ENCODE measurements at regions not wholly inside any gene's neighbourhood (a gene's known extent, or its start where the extent isn't known, plus 50 kb on each side); places are given as distances from the start of the nearest gene placed in this dataset.
"Not testable (repeated sequence)": the region's sequence is repeated elsewhere in the genome, so short reads cannot be mapped to it uniquely, and the experiment has no call there.

DNA sequence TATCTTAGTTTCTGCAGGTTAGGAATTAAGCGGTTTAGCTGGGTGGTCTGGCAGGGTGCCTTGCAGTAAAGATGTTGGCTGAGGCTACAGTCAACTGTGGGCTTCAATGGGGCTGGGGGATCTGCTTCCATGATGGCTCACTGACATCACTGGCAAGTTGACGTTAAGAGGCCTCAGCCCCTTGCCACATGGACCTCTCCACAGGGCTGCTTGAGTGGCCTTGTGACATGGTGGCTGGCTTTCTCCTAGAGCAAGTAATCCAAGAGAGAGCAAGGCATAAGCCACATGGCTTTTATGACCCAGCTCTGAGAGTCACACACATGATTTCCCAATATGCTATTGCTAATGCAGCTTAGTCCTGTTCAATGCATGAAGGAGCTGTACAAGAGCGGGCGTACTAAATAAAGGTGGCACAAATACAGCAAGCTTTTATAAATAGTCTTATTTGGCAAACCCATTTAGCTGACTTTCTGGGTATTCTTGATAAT is 109.1 kb downstream of the SEPTIN7 start:
- no peak for DNase-seq

DNA sequence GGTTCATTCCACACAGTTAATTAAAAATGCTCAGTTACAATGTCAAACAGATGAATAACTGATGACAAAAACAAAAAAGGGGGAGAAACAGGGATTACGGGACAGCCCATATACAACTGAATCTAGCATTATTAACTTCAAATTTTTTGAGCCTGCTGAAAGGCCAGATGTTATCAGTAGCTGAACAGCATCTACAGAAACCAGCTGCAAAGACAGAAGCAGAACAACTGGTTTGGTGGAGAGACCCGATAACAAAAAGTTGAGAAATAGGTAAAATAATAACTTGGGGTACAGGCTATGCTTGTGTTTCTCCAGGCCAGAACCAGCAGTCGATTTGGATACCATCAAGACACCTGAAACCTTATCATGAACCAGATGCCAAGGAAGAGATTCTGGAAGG is 109.8 kb downstream of the SEPTIN7 start:
- not testable (repeated sequence) for DNase-seq

DNA sequence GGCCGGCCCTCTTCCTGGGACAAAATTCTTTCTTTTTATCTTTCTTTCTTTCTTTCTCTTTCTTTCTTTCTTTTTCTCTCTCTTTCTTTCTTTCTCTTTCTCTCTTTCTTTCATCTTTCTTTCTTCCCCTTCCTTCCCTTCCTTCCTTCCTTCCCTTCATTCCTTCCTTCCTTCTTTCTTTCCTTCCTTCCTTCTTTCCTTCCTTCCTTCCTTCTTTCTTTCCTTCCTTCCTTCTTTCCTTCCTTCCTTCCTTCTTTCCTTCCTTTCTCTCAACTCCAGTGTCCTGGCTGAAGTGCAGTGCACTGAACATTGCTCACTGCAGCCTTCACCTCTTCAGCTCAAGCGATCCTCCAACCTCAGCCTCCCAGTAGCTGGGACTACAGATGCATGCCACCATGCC is 112.5 kb downstream of the SEPTIN7 start:
- not testable (repeated sequence) for DNase-seq

DNA sequence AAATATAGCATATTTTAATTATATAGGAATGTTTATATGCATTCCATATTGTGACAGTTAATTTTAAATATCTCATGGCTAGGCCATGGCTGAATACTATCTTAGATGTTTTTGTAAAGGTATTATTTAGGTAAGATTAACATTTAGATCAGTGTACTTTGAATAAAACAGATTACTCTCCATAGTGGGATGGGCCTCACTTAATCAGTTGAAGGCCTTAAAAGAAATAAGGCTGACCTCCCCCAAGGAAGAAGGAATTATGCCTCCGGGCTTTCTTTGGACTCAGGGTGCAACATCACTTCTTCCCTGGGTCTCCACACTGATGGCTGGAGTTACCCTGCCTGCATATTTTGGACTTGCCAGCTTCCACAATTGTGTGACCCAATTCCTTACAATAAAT is 113.4 kb downstream of the SEPTIN7 start:
- DNase-seq, result not testable (repeated sequence)

DNA sequence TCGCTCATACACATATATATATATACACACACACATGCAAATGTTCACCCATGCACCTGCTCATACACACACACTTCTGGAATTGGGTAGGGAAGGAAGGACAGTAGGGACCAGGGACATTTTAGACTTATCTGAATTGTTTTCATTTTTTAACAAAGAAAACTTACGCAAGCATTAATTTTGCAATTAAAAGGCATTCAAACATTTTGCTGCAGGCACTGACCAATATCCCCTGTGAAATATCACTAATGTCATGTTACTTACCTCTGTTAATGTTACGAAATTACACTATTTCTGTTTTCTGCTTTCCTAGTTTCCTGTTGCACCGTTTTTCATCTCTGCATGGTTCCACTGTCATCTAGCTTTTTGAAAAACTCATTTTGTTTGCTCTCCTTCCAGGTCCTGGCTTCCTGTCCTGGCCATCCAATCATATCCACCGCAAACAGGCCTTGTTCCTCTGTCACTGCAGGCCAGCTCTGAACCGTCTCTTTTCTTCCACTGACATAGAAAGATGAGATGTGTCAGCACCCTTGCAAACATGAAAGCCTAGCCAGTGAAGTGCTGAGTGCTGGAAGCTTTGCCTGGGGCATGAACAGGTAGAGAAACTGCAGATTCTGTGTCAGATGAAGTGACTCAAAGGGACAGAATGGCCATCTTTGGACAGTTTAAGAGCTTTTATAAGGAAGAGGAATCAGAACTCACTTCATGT is 114.5 kb downstream of the SEPTIN7 start:
- not testable (repeated sequence) for DNase-seq

DNA sequence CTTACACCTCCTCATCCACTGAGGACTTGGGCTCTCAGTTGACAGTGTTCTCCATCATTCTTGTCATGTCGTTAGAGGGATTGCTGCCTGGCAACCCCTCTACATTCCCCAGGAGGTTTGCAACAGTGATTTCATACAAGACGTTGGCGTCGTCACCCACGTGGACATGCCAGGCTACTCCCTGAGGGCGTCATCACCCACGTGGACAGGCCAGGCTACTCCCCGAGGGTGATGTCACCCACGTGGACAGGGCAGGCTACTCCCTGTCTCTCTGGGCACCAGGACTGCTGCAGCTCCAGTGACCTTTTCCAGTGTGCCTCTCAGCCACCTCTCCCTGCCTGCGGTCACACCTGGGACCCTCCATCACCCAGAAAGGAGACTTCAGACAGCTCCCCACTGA is 117.4 kb downstream of the SEPTIN7 start:
- DNase-seq, result not testable (repeated sequence)

DNA sequence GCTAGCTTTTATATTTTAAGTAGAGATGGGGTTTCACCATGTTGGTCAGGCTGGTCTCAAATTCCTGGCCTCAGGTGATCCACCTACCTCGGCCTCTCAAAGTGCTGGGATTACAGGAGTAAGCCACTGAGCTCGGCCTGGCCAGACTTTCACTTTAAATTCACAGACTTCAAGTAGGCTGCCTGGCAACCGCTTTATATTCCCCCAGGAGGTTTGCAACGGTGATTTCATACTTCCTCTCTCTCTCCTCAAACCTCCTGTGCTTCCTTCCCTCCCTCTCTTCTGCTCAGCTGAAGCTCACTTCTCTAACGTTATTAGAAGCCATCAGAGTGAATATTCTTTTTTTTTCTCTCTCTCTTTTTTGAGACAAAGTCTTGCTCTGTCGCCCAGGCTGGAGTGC is 118.8 kb downstream of the SEPTIN7 start:
- not testable (repeated sequence) for DNase-seq

DNA sequence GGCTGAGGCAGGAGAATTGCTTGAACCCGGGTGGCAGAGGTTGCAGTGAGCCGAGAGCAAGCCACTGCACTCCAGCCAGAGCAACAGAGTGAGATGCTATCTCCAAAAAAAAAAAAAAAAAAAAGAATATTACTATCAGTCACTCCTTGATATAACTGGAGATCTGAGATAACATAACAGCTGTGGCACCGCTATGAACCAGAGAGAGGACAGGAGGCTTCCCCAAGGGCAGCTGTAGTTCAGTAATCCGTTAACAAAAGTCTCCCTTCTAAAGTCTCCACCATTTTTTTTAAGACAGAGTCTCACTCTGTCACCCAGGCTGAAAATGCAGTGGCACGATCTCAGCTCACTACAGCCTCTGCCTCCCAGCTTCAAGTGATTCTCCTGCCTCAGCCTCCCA is 120.5 kb downstream of the SEPTIN7 start:
- DNase-seq, result not testable (repeated sequence)

DNA sequence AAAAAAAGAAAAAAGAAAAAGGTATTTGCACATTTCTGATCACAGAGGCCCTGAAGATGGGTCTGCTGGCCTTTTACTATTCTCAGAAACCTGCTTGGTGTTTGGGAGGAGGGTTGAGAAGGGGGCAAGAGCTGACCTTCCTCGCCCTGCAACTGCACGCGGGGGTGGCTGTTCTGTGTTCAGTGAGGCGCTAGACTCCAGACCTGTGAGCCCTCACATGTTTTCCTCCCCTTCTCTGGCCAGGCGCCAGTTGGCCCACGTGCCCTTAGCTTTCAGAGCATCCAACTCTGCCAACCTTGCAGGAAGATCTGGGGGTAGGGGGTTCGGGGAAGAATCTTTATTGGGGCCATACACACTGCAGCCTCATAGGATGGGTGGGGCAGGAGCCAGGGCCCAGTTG is 123.8 kb downstream of the SEPTIN7 start:
- DNase-seq, result not testable (repeated sequence)

DNA sequence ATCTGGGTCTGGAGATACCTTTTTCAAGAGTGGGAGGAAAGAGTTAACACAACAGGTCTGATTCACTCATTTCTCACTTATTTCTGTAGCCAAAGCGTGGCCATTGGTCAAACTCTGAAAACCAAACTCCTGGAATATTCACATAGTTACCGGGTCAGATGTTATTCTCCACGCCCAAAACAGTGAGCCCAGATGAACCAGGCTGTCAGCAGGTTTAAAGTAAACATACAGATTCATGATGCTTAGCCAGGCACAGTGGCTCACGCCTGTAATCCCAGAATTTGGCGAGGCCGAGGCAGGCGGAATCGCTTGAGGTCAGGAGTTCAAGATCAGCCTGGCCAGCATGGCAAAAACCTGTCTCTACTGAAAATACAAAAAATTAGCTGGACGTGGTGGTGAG is 126.1 kb downstream of the SEPTIN7 start:
- not testable (repeated sequence) for DNase-seq

DNA sequence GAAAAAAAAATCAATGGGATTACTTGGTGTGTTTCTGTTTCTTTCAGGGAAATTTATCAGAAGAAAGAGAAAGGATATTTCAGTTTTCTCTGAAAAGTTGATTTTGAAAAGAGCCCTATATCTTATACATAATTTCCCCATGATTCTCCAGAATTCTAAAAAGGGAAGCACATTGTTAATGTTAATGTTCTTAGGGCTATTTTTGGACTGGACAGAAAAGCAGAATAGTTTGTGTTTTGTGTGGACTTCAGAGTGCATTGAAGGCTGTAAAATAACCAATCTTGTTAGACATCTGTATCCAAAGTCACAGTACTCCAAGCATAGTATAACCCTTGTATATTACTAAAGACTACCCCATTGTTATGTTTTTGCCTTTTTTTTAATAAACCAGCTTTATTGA is 130.3 kb downstream of the SEPTIN7 start:
- not testable (repeated sequence) for DNase-seq

DNA sequence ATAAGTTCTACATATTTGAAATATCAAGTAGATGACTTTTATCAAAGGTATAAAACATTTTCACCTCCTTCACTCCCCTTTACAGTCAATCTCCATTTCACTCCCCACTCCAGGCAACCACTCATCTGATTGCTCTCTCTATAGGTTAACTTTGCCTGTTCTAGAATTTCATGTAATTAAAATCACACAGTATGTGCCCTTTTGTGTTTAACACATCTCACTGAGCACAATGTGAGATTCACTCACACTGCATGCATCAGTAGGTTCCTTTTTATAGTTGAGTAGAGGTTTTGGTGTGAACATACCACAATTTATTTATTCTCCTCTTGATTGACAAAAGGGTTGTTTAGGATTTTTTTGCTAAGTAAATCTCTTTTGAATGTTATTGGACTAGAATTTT is 130.7 kb downstream of the SEPTIN7 start:
- DNase-seq, result not testable (repeated sequence)

DNA sequence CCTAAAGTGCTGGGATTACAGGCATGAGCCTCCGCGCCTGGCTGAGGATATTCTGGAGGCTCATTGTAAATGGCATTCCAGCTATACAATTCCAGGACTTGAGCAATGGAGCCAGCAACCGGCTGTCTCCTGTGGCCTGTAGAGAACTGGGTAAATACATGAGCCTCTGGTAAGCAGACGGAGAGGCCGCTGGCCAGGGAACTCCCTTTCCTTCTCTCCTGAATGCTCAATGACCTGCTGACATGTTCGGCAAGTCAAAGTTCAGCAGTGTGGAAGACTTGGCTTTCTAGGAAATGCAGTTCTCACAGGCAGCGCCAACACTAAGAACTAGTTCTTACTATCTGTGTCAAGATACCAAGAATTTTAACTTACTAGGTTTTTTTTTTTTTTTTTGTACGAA is 139.8 kb downstream of the SEPTIN7 start:
- not testable (repeated sequence) for DNase-seq

DNA sequence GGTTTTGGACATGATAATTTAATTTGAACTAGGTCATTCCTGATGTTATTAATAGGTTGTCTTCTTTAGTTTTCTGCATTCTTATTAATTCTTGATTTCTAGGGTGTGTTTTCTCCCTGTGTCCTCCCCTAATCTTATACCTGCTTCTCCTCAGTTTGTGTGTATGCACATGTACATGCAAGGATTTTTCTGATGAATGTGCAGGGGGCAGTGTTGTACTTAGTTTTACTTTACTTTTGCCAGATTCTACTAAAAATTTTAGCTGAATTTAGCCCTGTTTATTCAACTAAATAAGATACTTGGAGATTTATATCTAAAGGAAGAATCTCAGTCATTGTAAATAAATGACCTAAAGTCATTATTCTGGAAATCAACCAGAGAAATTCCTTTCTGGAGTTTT is 144.8 kb downstream of the SEPTIN7 start:
- not testable (repeated sequence) for DNase-seq

DNA sequence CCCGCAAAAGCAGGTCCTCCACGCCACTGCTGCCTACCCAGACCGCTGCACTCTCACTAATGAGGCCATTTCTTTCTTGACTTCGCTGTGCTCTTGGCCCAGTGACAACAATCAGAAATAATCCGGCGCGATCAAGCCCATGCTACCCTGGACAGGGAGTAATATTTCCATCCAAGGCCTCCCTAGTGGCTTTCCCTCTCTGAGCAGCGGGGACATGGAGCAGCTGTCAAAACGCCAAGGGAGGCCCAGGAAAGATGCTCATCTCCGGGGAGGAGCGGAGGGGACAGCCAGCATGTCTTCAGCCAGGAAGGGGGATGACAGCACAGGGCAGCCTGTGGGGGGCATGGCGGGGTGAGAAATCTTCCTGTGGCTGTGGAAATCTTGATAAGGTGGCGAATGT is 154.9 kb downstream of the SEPTIN7 start:
- DNase-seq, result peak in 1 of 14 donors; percentile 23

DNA sequence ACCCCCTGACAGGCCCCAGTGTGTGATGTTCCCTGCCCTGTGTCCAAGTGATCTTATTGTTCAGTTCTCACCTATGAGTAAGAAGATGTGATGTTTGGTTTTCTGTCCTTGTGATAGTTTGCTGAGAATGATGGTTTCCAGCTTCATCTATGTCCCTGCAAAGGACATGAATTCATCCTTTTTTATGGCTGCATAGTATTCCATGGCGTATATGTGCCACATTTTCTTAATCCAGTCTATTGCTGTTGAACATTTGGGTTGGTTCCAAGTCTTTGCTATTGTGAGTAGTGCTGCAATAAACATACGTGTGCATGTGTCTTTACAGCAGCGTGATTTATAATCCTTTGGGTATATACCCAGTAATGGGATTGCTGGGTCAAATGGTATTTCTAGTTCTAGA is 156.1 kb downstream of the SEPTIN7 start:
- not testable (repeated sequence) for DNase-seq

DNA sequence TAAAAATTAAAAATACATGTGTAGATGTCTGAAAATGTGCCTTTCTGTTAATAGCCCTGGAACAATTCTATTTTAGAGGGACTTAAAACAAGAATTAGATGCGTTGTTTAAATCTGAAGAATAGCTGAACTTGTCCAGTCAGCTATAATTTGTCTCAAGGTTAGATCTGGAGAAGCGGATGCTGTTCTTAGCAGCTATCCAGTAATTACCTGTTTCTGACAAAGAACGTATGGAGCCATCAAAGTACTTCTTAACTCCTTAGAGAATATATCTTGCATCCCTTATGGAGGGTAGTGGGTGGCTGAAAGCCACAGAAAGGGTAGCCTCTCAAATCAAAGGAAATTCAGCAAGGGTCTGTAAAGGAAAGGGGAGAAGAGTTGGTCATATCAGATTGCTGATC is 160.4 kb downstream of the SEPTIN7 start:
- DNase-seq, result not testable (repeated sequence)

DNA sequence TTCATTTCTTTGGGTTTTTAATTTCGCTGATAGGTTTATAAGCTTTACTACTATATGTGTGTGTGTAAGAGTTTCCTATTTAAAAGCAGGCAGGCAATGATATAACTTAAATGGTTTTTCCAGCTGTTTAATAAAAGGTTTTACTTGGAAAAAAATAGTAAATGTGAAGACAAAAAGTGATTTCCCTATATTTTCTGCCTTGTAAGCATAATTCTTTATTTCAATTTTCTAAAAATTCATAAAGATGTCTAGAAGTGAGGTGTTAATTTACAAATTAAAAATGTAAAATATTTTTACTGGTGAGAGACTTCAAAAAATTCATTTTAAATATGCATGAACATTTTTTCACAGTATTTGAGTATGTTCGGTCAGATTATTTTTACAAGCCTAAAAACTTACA is 161.8 kb downstream of the SEPTIN7 start:
- not testable (repeated sequence) for DNase-seq

DNA sequence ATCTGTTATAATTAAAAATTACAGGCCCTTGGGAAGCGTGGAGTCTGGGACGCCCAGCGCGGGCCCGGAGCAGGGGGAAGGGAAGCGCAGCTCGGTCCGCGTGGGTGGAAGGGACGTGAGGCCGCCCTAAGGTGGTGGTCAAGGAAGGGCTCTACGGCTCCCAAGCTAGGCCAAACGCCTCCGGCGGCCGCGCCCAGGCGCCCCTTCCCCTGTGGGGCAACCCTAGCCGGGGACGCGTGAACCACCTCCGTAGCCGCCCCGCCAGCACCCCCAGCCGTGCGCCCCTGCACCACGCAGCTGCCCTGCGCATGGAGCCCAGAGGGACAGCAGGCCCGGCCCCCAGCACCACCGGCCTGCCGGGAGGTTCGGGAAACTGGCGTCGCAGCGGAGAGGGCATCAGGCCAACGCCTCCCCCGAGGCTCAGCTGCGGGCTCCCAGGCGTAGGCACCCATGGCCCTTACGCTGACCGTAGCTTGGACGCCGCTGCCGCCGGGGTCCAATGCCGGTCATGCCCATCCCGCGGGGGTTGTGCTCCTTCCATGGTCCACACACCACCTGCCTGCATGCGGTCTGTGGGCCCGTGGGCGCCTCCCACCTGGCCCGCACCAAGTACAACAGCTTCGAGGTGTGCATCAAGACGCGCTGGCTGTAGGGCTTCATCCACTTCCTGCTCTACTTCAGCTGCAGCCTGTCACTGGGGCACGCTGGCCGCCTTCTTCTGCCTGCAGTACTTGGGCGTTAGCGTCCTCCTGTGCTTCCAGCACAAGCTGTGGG is 166.7 kb downstream of the SEPTIN7 start:
- no peak for DNase-seq

DNA sequence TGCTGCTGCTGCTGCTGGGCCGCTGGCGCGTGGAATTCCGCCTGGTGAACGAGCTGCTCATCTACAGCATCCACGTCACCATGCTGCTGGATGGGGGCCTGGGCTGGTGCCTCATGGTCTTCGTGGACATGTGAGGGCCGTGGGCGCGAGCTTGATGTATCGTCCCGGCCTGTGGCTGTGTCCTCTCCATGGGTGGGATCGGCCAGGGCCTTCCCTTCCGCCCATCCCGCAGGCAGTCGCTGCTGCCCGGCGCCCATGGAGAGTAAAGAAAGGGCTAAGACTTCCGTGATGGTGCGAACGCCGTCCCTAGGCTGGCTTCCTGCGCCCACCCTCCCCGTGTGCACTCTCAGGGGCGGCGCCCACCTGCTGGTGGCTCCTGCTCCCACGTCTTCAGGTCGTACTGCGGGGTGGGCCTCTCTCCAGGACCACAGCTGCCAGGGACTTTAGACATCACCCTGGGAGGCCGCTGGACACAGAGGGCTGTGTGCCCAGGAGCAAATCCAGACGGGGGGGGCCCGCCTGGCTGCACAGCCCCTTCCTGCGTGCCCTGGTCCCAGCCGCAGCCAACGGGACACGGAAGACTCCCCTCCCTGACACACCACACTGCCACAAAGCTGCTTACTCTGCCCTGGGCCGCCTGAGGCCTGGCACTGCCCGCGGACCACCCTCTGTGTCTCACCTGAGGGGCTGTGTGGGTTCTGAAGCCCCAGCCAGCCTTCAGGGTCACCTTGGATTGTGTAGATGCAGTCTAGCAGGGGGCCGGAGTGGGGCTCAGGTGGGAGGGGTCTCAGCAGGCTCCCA is 167.5 kb downstream of the SEPTIN7 start:
- DNase-seq, result no peak

DNA sequence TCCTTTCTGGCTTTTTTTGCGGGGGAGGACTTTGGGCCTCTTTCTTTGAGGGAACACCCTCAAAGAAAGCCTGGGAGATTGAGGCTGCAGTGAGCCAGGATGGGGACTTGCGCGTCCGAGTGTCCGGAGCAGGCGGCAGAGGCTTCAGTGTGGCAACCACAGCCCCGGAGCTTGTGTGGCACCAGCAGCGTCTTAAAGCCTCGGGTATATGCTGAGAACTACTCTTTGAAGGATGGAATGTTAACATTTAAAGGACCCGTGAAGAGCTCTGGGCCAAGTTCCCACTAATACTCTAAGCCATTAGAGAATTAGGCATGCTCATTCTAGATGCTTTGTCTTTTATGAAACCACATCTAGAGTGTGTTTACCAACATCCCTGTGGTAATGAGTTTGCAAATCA is 168.2 kb downstream of the SEPTIN7 start:
- no peak for DNase-seq

DNA sequence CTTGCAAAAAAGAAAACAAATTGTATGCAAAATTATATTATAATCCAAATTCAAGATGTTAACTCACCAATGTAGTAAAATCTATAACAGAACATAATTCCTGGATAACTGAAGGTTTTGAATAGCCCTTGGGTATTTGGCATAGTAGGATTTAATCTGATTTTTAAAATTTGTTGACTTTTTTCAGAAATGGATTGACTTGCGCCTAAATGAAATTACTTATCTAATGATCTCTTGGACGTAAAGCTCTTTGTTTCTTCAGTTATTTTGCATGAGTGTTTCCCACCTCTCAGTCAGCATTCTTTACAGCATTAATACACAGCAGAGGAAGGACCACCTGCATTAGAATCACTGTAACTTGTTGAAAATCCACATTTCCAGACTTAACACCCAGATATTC is 169.6 kb downstream of the SEPTIN7 start:
- DNase-seq, result no peak

Data from C1 segment of cervical spinal cord (tissue), 14 donors.